ENCODE measurements at regions not wholly inside any gene's neighbourhood (a gene's known extent, or its start where the extent isn't known, plus 50 kb on each side); places are given as distances from the start of the nearest gene placed in this dataset.

GRCh38 chr3:152638707-152639450, 196.1 kb upstream of the P2RY1 start:
- no peak for TF ChIP-seq CTCF (IDR thresholded peaks at IDR 0.05 in 2 of 3, conservative IDR thresholded peaks at IDR 0.05 in 1 of 3; ENCODE audit: control insufficient read depth in 2 of 3, extremely low read depth in 1 of 3, insufficient read depth in 1 of 3, low read depth in 3 of 3, low read length in 3 of 3)
- TF ChIP-seq RELA (IDR thresholded peaks at IDR 0.05; ENCODE audit: borderline replicate concordance, partially characterized antibody), result no peak
- no peak for TF ChIP-seq RAD21 (IDR thresholded peaks at IDR 0.05; ENCODE audit: insufficient read depth, low read depth, low read length)
- no peak for TF ChIP-seq CREB1 (IDR thresholded peaks at IDR 0.05; ENCODE audit: low read depth)
- TF ChIP-seq SIX5 (IDR thresholded peaks at IDR 0.05; ENCODE audit: low read depth, low read length, severe bottlenecking), result no peak
- TF ChIP-seq SIN3A (IDR thresholded peaks at IDR 0.05; ENCODE audit: low read depth, low read length), result no peak
- TF ChIP-seq EP300 (IDR thresholded peaks at IDR 0.05; ENCODE audit: borderline replicate concordance in 1 of 2, control insufficient read depth in 1 of 2, low read depth in 2 of 2, low read length in 2 of 2), result no peak
- no peak for TF ChIP-seq MEF2B (IDR thresholded peaks at IDR 0.05; ENCODE audit: partially characterized antibody, poor library complexity, severe bottlenecking)
- TF ChIP-seq ZZZ3 (IDR thresholded peaks at IDR 0.05; ENCODE audit: control insufficient read depth, insufficient read length, low read depth), result no peak
